GM23338 (cell line): ENCODE measurements at regions not wholly inside any gene's neighbourhood (a gene's known extent, or its start where the extent isn't known, plus 50 kb on each side); places are given as distances from the start of the nearest gene placed in this dataset.

Source experiments
- ATAC-seq: fragments of 200-7000 bp; cut with Tn5 transposase; 3 replicates; pipeline ENCODE4 v1.9.1; 2020
- DNase-seq: peaks from one replicate; pipeline ENCODE4 v3.0.0-alpha.2; 2015; ENCODE audit warnings: low spot score
- H2AFZ ChIP-seq: fragments of 200-600 bp; sonication (generic); 2 replicates; pipeline ENCODE4 v1.8.0; 2016; ENCODE audit warnings: antibody characterized with exemption, mild to moderate bottlenecking, moderate library complexity
- H3F3A ChIP-seq: fragments of 200-600 bp; sonication (generic); replicated peaks from 2 replicates; pipeline ENCODE4 v1.8.0; 2017; ENCODE audit warnings: antibody characterized with exemption, mixed run types, low read depth
- H3K27ac ChIP-seq: fragments of 200-600 bp; sonication (generic); 2 replicates; pipeline ENCODE4 v1.6.1; 2016; ENCODE audit warnings: low read depth
- H3K27me3 ChIP-seq: fragments of 200-600 bp; sonication (generic); 2 replicates; pipeline ENCODE4 v1.8.0; 2016; ENCODE audit warnings: mild to moderate bottlenecking, mixed run types, moderate library complexity; ENCODE audit not compliant: insufficient read depth
- H3K36me3 ChIP-seq: fragments of 200-600 bp; sonication (generic); 2 replicates; pipeline ENCODE4 v1.8.0; 2016; ENCODE audit warnings: mild to moderate bottlenecking; ENCODE audit not compliant: insufficient read depth
- H3K4me1 ChIP-seq: fragments of 200-600 bp; sonication (generic); 2 replicates; pipeline ENCODE4 v1.8.0; 2016; ENCODE audit warnings: mild to moderate bottlenecking, moderate library complexity; ENCODE audit not compliant: insufficient read depth
- H3K4me2 ChIP-seq: fragments of 200-600 bp; sonication (generic); 2 replicates; pipeline ENCODE4 v1.7.1; 2017; ENCODE audit warnings: mixed run types
- H3K4me3 ChIP-seq: fragments of 200-600 bp; sonication (generic); 2 replicates; pipeline ENCODE4 v1.6.1; 2016; ENCODE audit warnings: mixed run types
- H3K79me2 ChIP-seq: fragments of 200-600 bp; sonication (generic); replicated peaks from 2 replicates; pipeline ENCODE4 v1.8.0; 2017; ENCODE audit warnings: mild to moderate bottlenecking; ENCODE audit not compliant: insufficient read depth
- H3K9me2 ChIP-seq: fragments of 200-600 bp; sonication (generic); 2 replicates; pipeline ENCODE4 v1.8.0; 2017; ENCODE audit not compliant: insufficient read depth
- H4K20me1 ChIP-seq: fragments of 200-600 bp; sonication (generic); replicated peaks from 2 replicates; pipeline ENCODE4 v1.8.0; 2017; ENCODE audit warnings: mild to moderate bottlenecking; ENCODE audit not compliant: insufficient read depth
- H3K27ac Mint-ChIP-seq: 2 replicates; pipeline ENCODE4 v1.8.0; 2020; ENCODE audit warnings: inconsistent platforms, mild to moderate bottlenecking, moderate library complexity, mixed read lengths
- H3K27me3 Mint-ChIP-seq: 3 replicates; pipeline ENCODE4 v1.8.0; 2022; ENCODE audit warnings: low read depth, mild to moderate bottlenecking, moderate library complexity, mixed read lengths, inconsistent platforms; ENCODE audit not compliant: insufficient read depth, poor library complexity
- H3K36me3 Mint-ChIP-seq: 3 replicates; pipeline ENCODE4 v1.8.0; 2021; ENCODE audit warnings: low read depth, mild to moderate bottlenecking, inconsistent platforms, moderate library complexity, mixed read lengths
- H3K4me1 Mint-ChIP-seq: 3 replicates; pipeline ENCODE4 v1.8.0; 2020; ENCODE audit warnings: mild to moderate bottlenecking, inconsistent platforms, mixed read lengths
- H3K4me3 Mint-ChIP-seq: 3 replicates; pipeline ENCODE4 v1.8.0; 2021; ENCODE audit warnings: moderate library complexity, mild to moderate bottlenecking, inconsistent platforms, mixed read lengths
- H3K9me3 Mint-ChIP-seq: 3 replicates; pipeline ENCODE4 v1.8.0; 2020; ENCODE audit warnings: moderate library complexity, mild to moderate bottlenecking, inconsistent platforms, mixed read lengths
- CREB1 ChIP-seq: fragments of 250-450 bp; sonication (Bioruptor Pico); IDR thresholded peaks from 2 replicates; pipeline ENCODE4 v1.5.0; 2020; ENCODE audit warnings: low read depth, mild to moderate bottlenecking, moderate library complexity
- EZH2 ChIP-seq: fragments of 200-600 bp; sonication (generic); IDR thresholded peaks from one replicate; pipeline ENCODE4 v1.8.0; 2017; ENCODE audit warnings: antibody characterized with exemption, mild to moderate bottlenecking, low read depth; ENCODE audit not compliant: unreplicated experiment
- EZH2phosphoT487 ChIP-seq: fragments of 200-600 bp; sonication (generic); IDR thresholded peaks from one replicate; pipeline ENCODE4 v1.8.1; 2018; ENCODE audit warnings: antibody characterized with exemption; ENCODE audit not compliant: unreplicated experiment
- JUNB ChIP-seq: IDR thresholded peaks from one replicate; pipeline ENCODE4 v1.6.1; 2016; ENCODE audit warnings: antibody characterized with exemption; ENCODE audit not compliant: unreplicated experiment
- NANOG ChIP-seq: IDR thresholded peaks from 2 replicates; pipeline ENCODE4 v1.6.1; 2016; ENCODE audit warnings: antibody characterized with exemption, borderline replicate concordance
- POLR2AphosphoS5 ChIP-seq: IDR thresholded peaks from 2 replicates; pipeline ENCODE4 v1.6.1; 2016; ENCODE audit warnings: antibody characterized with exemption, low read depth
- STAT1 ChIP-seq: IDR thresholded peaks from one replicate; pipeline ENCODE4 v1.6.1; 2016; ENCODE audit warnings: antibody characterized with exemption; ENCODE audit not compliant: unreplicated experiment
- ZNF114 ChIP-seq: fragments of 250-450 bp; sonication (Bioruptor Pico); IDR thresholded peaks from 2 replicates; pipeline ENCODE4 v1.5.0; 2020; ENCODE audit warnings: mild to moderate bottlenecking, moderate library complexity
- ZNF331 ChIP-seq: fragments of 250-450 bp; sonication (Bioruptor Pico); IDR thresholded peaks from 2 replicates; pipeline ENCODE4 v1.5.0; 2020; ENCODE audit warnings: low read depth, mild to moderate bottlenecking, moderate library complexity
- TF ChIP-seq, protein P1 (sequence below): IDR thresholded peaks from one replicate; pipeline ENCODE4 v1.6.1; 2018; ENCODE audit warnings: antibody characterized with exemption; ENCODE audit not compliant: unreplicated experiment
- TF ChIP-seq, protein P2 (sequence below): IDR thresholded peaks from 2 replicates; pipeline ENCODE4 v1.6.1; 2016; ENCODE audit warnings: antibody characterized with exemption
- TF ChIP-seq, protein P3 (sequence below): fragments of 250-450 bp; sonication (Bioruptor Pico); IDR thresholded peaks from 2 replicates; pipeline ENCODE4 v1.5.0; 2020; ENCODE audit warnings: mild to moderate bottlenecking, moderate library complexity
- TF ChIP-seq, protein P4 (sequence below), 2 experiments: fragments of 200-600 bp in 1 of 2; sonication (generic) in 1 of 2; conservative IDR thresholded peaks; 2 replicates each; pipeline versions ENCODE4 v1.5.1 to v1.6.1; 2016 to 2017; ENCODE audit warnings: antibody characterized with exemption in 2 of 2, low read depth in 2 of 2, mild to moderate bottlenecking in 2 of 2, moderate library complexity in 1 of 2

DNA sequence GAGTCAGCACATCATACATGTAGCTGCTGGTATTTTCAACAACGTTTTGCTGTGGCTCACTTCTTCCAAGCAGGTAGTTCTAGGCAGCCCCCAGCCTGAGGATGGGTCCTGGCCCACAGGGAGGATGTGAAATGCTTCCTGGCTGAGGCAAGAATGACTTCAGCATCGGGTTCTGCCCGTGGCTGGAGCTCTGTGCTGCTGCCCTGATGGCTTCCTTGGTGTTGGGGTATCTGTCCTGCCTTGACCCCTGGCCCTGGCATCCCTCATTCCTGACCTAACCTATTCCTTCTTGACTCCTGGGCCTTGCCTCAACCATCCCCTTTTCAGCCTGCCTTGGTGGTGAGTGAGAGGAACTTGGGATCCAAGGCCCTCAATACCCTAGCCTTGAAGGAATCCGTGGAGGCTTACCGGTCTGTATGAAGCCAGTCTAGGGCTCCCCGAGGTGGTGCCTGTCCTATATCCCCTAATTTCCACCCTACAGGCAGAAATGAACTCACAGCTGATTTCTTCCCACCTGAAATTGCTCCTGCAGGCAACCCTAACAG, 300.6 kb downstream of the TLE3 start:
- Histone ChIP-seq H4K20me1 (no peaks in the 10 kb centered on the region), H3K79me2 (no peaks in the 10 kb centered on the region), H3K9me2 (no peaks in the 10 kb centered on the region), H3K27ac (no peak overlapping the region), H3K4me3 (no peak overlapping the region), H3K4me1 (no peaks in the 10 kb centered on the region), H3F3A (no peaks in the 10 kb centered on the region), H3K36me3 (no peaks in the 10 kb centered on the region), H3K27me3 (no peaks in the 10 kb centered on the region), H2AFZ (no peak overlapping the region), H3K4me2 (no peak overlapping the region)
- Mint-ChIP-seq H3K4me1 (peaks cover 7% of the 10 kb centered on the region), H3K9me3 (no peaks in the 10 kb centered on the region; the same call in 2 of the 3 replicates), H3K36me3 (no peaks in the 10 kb centered on the region), H3K4me3 (no peak overlapping the region), H3K27me3 (peaks cover 3% of the 10 kb centered on the region), H3K27ac (no peak overlapping the region)
- ATAC-seq (no peak), DNase-seq (no peak)
- TF ChIP-seq JUNB (no peak), NANOG (no peak), ZNF114 (no peak), STAT1 (no peak), EZH2phosphoT487 (no peak), EZH2 (no peak), CREB1 (CRISPR knock-in tag) (no peak), ZNF331 (CRISPR knock-in tag) (no peak), POLR2AphosphoS5 (no peak)
- TF ChIP-seq, protein P1, sequence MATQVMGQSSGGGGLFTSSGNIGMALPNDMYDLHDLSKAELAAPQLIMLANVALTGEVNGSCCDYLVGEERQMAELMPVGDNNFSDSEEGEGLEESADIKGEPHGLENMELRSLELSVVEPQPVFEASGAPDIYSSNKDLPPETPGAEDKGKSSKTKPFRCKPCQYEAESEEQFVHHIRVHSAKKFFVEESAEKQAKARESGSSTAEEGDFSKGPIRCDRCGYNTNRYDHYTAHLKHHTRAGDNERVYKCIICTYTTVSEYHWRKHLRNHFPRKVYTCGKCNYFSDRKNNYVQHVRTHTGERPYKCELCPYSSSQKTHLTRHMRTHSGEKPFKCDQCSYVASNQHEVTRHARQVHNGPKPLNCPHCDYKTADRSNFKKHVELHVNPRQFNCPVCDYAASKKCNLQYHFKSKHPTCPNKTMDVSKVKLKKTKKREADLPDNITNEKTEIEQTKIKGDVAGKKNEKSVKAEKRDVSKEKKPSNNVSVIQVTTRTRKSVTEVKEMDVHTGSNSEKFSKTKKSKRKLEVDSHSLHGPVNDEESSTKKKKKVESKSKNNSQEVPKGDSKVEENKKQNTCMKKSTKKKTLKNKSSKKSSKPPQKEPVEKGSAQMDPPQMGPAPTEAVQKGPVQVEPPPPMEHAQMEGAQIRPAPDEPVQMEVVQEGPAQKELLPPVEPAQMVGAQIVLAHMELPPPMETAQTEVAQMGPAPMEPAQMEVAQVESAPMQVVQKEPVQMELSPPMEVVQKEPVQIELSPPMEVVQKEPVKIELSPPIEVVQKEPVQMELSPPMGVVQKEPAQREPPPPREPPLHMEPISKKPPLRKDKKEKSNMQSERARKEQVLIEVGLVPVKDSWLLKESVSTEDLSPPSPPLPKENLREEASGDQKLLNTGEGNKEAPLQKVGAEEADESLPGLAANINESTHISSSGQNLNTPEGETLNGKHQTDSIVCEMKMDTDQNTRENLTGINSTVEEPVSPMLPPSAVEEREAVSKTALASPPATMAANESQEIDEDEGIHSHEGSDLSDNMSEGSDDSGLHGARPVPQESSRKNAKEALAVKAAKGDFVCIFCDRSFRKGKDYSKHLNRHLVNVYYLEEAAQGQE, result no peak
- TF ChIP-seq, protein P2, sequence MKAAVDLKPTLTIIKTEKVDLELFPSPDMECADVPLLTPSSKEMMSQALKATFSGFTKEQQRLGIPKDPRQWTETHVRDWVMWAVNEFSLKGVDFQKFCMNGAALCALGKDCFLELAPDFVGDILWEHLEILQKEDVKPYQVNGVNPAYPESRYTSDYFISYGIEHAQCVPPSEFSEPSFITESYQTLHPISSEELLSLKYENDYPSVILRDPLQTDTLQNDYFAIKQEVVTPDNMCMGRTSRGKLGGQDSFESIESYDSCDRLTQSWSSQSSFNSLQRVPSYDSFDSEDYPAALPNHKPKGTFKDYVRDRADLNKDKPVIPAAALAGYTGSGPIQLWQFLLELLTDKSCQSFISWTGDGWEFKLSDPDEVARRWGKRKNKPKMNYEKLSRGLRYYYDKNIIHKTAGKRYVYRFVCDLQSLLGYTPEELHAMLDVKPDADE, result no peak
- TF ChIP-seq, protein P3, sequence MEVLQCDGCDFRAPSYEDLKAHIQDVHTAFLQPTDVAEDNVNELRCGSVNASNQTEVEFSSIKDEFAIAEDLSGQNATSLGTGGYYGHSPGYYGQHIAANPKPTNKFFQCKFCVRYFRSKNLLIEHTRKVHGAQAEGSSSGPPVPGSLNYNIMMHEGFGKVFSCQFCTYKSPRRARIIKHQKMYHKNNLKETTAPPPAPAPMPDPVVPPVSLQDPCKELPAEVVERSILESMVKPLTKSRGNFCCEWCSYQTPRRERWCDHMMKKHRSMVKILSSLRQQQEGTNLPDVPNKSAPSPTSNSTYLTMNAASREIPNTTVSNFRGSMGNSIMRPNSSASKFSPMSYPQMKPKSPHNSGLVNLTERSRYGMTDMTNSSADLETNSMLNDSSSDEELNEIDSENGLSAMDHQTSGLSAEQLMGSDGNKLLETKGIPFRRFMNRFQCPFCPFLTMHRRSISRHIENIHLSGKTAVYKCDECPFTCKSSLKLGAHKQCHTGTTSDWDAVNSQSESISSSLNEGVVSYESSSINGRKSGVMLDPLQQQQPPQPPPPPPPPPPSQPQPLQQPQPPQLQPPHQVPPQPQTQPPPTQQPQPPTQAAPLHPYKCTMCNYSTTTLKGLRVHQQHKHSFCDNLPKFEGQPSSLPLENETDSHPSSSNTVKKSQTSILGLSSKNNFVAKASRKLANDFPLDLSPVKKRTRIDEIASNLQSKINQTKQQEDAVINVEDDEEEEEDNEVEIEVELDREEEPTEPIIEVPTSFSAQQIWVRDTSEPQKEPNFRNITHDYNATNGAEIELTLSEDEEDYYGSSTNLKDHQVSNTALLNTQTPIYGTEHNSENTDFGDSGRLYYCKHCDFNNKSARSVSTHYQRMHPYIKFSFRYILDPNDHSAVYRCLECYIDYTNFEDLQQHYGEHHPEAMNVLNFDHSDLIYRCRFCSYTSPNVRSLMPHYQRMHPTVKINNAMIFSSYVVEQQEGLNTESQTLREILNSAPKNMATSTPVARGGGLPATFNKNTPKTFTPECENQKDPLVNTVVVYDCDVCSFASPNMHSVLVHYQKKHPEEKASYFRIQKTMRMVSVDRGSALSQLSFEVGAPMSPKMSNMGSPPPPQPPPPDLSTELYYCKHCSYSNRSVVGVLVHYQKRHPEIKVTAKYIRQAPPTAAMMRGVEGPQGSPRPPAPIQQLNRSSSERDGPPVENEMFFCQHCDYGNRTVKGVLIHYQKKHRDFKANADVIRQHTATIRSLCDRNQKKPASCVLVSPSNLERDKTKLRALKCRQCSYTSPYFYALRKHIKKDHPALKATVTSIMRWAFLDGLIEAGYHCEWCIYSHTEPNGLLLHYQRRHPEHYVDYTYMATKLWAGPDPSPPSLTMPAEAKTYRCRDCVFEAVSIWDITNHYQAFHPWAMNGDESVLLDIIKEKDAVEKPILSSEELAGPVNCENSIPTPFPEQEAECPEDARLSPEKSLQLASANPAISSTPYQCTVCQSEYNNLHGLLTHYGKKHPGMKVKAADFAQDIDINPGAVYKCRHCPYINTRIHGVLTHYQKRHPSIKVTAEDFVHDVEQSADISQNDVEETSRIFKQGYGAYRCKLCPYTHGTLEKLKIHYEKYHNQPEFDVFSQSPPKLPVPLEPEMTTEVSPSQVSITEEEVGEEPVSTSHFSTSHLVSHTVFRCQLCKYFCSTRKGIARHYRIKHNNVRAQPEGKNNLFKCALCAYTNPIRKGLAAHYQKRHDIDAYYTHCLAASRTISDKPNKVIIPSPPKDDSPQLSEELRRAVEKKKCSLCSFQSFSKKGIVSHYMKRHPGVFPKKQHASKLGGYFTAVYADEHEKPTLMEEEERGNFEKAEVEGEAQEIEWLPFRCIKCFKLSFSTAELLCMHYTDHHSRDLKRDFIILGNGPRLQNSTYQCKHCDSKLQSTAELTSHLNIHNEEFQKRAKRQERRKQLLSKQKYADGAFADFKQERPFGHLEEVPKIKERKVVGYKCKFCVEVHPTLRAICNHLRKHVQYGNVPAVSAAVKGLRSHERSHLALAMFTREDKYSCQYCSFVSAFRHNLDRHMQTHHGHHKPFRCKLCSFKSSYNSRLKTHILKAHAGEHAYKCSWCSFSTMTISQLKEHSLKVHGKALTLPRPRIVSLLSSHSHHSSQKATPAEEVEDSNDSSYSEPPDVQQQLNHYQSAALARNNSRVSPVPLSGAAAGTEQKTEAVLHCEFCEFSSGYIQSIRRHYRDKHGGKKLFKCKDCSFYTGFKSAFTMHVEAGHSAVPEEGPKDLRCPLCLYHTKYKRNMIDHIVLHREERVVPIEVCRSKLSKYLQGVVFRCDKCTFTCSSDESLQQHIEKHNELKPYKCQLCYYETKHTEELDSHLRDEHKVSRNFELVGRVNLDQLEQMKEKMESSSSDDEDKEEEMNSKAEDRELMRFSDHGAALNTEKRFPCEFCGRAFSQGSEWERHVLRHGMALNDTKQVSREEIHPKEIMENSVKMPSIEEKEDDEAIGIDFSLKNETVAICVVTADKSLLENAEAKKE (CRISPR knock-in tag), result no peak
- TF ChIP-seq, protein P4, sequence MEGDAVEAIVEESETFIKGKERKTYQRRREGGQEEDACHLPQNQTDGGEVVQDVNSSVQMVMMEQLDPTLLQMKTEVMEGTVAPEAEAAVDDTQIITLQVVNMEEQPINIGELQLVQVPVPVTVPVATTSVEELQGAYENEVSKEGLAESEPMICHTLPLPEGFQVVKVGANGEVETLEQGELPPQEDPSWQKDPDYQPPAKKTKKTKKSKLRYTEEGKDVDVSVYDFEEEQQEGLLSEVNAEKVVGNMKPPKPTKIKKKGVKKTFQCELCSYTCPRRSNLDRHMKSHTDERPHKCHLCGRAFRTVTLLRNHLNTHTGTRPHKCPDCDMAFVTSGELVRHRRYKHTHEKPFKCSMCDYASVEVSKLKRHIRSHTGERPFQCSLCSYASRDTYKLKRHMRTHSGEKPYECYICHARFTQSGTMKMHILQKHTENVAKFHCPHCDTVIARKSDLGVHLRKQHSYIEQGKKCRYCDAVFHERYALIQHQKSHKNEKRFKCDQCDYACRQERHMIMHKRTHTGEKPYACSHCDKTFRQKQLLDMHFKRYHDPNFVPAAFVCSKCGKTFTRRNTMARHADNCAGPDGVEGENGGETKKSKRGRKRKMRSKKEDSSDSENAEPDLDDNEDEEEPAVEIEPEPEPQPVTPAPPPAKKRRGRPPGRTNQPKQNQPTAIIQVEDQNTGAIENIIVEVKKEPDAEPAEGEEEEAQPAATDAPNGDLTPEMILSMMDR (conservative IDR thresholded peaks at IDR 0.05; ENCODE audit: low read depth in 2 of 2), result no peak
